ENCODE measurements at regions not wholly inside any gene's neighbourhood (a gene's known extent, or its start where the extent isn't known, plus 50 kb on each side); places are given as distances from the start of the nearest gene placed in this dataset.

DNA sequence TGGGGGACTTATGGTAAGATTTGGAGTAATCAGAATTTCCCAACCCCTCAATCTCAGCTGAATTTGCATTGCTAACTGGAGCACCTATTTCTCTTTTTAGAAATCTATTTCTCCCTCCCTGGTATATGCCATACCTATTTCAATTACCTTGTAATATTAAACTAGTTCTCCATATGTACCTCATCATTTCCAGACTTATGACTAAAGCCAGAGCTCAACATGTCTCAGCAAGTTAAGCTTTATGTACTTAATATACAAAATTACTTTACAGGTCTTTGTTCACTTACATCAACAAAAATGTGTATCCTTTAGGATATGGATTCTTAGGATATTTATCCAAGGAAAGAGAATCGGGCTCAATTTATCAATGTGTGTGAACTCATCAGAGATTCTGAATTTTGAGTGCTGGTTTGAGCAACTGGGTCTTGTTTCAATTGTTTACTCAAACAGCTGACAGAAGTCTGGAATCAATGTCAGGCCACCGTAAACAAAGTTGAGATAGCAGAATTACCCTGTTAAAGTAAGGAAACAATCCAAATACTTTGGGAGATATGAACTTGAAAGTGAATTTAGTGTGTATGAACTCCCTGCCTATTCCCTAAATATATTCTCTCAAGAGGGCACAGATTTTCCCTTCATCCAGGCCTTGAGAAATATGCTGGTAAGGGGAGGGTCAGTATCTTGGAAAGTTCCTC is 199.6 kb downstream of the VEGFC start:
- H3K9me3 Mint-ChIP-seq (ENCODE audit: unreplicated experiment), result peaks cover 7% of the 10 kb centered on the region
- Histone ChIP-seq H4K20me1 (ENCODE audit: insufficient read depth, low read length) (no peaks in the 10 kb centered on the region), H3K9ac (ENCODE audit: low read length) (no peak overlapping the region), H3K4me3 (ENCODE audit: insufficient read depth, low read depth, low read length) (no peak overlapping the region), H3K27ac (ENCODE audit: low read depth, low read length) (no peak overlapping the region), H3K4me2 (ENCODE audit: low read length) (no peak overlapping the region), H3K4me1 (ENCODE audit: insufficient read depth, low read length) (no peaks in the 10 kb centered on the region), H3K9me3 (ENCODE audit: insufficient read depth, low read depth, low read length) (peaks cover 5% of the 10 kb centered on the region), H3K79me2 (ENCODE audit: insufficient read depth, low read length) (no peaks in the 10 kb centered on the region), H2AFZ (ENCODE audit: low read depth, low read length) (no peak overlapping the region), H3K36me3 (ENCODE audit: insufficient read depth, low read length) (no peaks in the 10 kb centered on the region), H3K27me3 (ENCODE audit: insufficient read depth, low read length) (no peaks in the 10 kb centered on the region)
- no peak for DNase-seq (ENCODE audit: low read depth)
- no peak overlapping the region for H3K4me3 Mint-ChIP-seq (ENCODE audit: unreplicated experiment)
- no peaks in the 10 kb centered on the region for H3K4me1 Mint-ChIP-seq (ENCODE audit: low read depth, unreplicated experiment)
- no peak for FAIRE-seq
- no peak overlapping the region for H3K27ac Mint-ChIP-seq (ENCODE audit: unreplicated experiment)
- H3K27me3 Mint-ChIP-seq (ENCODE audit: low read depth, unreplicated experiment), result peaks cover 5% of the 10 kb centered on the region
- no peak for TF ChIP-seq EZH2 (IDR thresholded peaks at IDR 0.05; ENCODE audit: insufficient read depth, low read length)
- TF ChIP-seq, protein P1, sequence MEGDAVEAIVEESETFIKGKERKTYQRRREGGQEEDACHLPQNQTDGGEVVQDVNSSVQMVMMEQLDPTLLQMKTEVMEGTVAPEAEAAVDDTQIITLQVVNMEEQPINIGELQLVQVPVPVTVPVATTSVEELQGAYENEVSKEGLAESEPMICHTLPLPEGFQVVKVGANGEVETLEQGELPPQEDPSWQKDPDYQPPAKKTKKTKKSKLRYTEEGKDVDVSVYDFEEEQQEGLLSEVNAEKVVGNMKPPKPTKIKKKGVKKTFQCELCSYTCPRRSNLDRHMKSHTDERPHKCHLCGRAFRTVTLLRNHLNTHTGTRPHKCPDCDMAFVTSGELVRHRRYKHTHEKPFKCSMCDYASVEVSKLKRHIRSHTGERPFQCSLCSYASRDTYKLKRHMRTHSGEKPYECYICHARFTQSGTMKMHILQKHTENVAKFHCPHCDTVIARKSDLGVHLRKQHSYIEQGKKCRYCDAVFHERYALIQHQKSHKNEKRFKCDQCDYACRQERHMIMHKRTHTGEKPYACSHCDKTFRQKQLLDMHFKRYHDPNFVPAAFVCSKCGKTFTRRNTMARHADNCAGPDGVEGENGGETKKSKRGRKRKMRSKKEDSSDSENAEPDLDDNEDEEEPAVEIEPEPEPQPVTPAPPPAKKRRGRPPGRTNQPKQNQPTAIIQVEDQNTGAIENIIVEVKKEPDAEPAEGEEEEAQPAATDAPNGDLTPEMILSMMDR (IDR thresholded peaks at IDR 0.05; ENCODE audit: insufficient read depth, low read depth, low read length), result no peak
- H3K36me3 Mint-ChIP-seq (ENCODE audit: low read depth, unreplicated experiment), result no peaks in the 10 kb centered on the region

DNA sequence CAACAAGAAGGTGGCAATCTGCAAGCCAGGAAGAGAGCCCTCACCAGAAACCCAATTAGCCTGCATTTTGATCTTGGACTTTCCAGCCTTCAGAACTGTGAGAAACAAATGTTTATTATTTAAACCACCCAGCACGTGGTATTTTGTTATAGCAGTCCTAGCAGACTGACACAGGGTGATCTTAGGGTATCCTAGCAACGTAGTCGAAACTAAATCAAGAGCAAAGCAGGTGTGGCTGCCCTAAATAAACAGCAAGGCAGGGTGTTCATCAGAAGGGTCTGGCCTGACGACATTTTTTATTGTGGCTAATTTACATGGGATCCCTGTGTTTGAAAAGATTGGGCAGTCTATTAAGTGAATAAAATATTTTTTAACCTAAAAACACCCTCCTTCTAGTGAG is 198.8 kb downstream of the VEGFC start:
- Histone ChIP-seq H3K9me3 (ENCODE audit: insufficient read depth, low read depth, low read length) (peaks cover 5% of the 10 kb centered on the region), H4K20me1 (ENCODE audit: insufficient read depth, low read length) (no peaks in the 10 kb centered on the region), H3K27ac (ENCODE audit: low read depth, low read length) (no peak overlapping the region), H3K79me2 (ENCODE audit: insufficient read depth, low read length) (no peaks in the 10 kb centered on the region), H3K9ac (ENCODE audit: low read length) (no peak overlapping the region), H3K4me2 (ENCODE audit: low read length) (no peak overlapping the region), H3K36me3 (ENCODE audit: insufficient read depth, low read length) (no peaks in the 10 kb centered on the region), H2AFZ (ENCODE audit: low read depth, low read length) (no peak overlapping the region), H3K27me3 (ENCODE audit: insufficient read depth, low read length) (no peaks in the 10 kb centered on the region), H3K4me3 (ENCODE audit: insufficient read depth, low read depth, low read length) (no peak overlapping the region), H3K4me1 (ENCODE audit: insufficient read depth, low read length) (no peaks in the 10 kb centered on the region)
- Mint-ChIP-seq H3K36me3 (ENCODE audit: low read depth, unreplicated experiment) (no peaks in the 10 kb centered on the region), H3K4me3 (ENCODE audit: unreplicated experiment) (no peak overlapping the region), H3K9me3 (ENCODE audit: unreplicated experiment) (peaks cover 7% of the 10 kb centered on the region), H3K4me1 (ENCODE audit: low read depth, unreplicated experiment) (no peaks in the 10 kb centered on the region), H3K27me3 (ENCODE audit: low read depth, unreplicated experiment) (peaks cover 5% of the 10 kb centered on the region), H3K27ac (ENCODE audit: unreplicated experiment) (no peak overlapping the region)
- TF ChIP-seq, protein P1 (IDR thresholded peaks at IDR 0.05; ENCODE audit: insufficient read depth, low read depth, low read length), result no peak
- DNase-seq (ENCODE audit: low read depth), result no peak
- no peak for FAIRE-seq

DNA sequence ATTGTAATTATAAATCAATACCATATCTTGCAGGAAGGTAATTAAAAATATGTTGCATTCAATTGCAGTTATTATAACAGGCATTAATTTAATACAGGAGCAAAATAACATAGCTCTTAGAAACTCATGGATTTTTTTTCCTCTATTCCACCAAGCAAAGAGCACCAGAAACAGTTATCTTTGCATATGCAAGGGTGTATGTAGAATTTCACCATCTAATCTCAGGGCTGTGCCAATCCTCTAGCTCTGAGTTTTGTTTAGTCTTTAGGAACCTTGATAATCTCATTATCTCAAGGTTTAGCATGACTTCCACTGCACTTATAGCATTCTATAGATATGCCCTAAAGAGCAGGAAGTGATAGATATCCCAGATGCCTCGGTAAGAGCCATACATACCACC is 197.5 kb downstream of the VEGFC start:
- Mint-ChIP-seq H3K9me3 (ENCODE audit: unreplicated experiment) (peaks cover 7% of the 10 kb centered on the region), H3K4me3 (ENCODE audit: unreplicated experiment) (no peak overlapping the region), H3K27me3 (ENCODE audit: low read depth, unreplicated experiment) (no peaks in the 10 kb centered on the region), H3K36me3 (ENCODE audit: low read depth, unreplicated experiment) (no peaks in the 10 kb centered on the region), H3K27ac (ENCODE audit: unreplicated experiment) (no peak overlapping the region), H3K4me1 (ENCODE audit: low read depth, unreplicated experiment) (no peaks in the 10 kb centered on the region)
- Histone ChIP-seq H3K4me2 (ENCODE audit: low read length) (no peak overlapping the region), H3K4me1 (ENCODE audit: insufficient read depth, low read length) (no peaks in the 10 kb centered on the region), H3K79me2 (ENCODE audit: insufficient read depth, low read length) (no peaks in the 10 kb centered on the region), H3K27ac (ENCODE audit: low read depth, low read length) (no peak overlapping the region), H3K36me3 (ENCODE audit: insufficient read depth, low read length) (no peaks in the 10 kb centered on the region), H3K9ac (ENCODE audit: low read length) (no peak overlapping the region), H3K4me3 (ENCODE audit: insufficient read depth, low read depth, low read length) (no peak overlapping the region), H3K9me3 (ENCODE audit: insufficient read depth, low read depth, low read length) (peaks cover 5% of the 10 kb centered on the region), H3K27me3 (ENCODE audit: insufficient read depth, low read length) (no peaks in the 10 kb centered on the region), H4K20me1 (ENCODE audit: insufficient read depth, low read length) (no peaks in the 10 kb centered on the region), H2AFZ (ENCODE audit: low read depth, low read length) (no peak overlapping the region)
- DNase-seq (ENCODE audit: low read depth) (no peak), FAIRE-seq (no peak)
- TF ChIP-seq, protein P1 (IDR thresholded peaks at IDR 0.05; ENCODE audit: insufficient read depth, low read depth, low read length), result no peak
- no peak for TF ChIP-seq EZH2 (IDR thresholded peaks at IDR 0.05; ENCODE audit: insufficient read depth, low read length)

All from astrocyte (in vitro differentiated cells and primary cell).